HG03095 (cell line): ENCODE measurements at regions not wholly inside any gene's neighbourhood (a gene's known extent, or its start where the extent isn't known, plus 50 kb on each side); places are given as distances from the start of the nearest gene placed in this dataset.
"Not testable (repeated sequence)": the region's sequence is repeated elsewhere in the genome, so short reads cannot be mapped to it uniquely, and the experiment has no call there.

ENCODE experiments used
- ATAC-seq: cut with Tn5 transposase; IDR thresholded peaks from one replicate; pipeline ENCODE4 v1.9.1; 2021; ENCODE audit warnings: moderate library complexity; ENCODE audit not compliant: unreplicated experiment

GRCh38 chr5:13354611-13355010 lies 589.9 kb downstream of the DNAH5 start:
- no peak for ATAC-seq

DNA sequence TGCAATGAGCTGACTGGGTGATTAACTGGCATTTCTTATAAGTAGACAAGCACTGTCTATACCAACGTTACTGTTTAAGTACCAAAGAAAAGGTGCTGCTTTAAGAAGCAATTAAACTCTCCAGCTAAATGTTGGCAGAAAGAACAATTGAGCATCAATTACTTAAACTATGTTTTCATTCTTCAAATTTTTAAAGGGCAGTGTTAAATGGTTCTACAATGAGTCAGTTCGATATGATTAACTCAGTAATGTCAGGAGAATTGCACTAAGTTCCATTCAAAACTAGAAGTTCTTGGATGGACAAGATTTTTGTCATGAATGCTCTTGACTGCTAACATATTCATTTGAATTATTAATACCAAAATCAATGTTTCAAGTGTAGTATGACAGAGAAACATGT lies 593.7 kb downstream of the DNAH5 start:
- no peak for ATAC-seq

GRCh38 chr5:13348568-13348967 lies 595.9 kb downstream of the DNAH5 start:
- no peak for ATAC-seq

DNA sequence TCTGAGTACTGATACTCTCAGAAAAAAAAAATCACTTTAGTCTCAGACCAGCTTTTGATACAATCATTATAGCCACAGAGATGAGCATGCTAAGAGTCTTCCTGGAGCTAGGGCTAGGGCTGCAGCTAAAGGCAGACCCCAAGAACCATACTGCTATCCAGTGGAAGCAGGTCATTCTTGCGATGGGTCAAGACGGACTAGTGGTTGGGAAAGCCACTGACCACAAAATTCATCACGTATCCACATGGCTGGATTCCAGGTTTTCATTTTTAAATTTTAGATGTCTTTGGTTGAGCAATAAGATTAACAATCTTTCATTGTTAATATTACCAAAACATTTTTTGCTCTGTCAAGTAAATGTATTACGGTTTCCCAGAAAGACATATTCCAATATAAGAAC lies 598.1 kb downstream of the DNAH5 start:
- no peak for ATAC-seq

- no peak for ATAC-seq
These were observed 605.4 kb downstream of the DNAH5 start for GRCh38 chr5:13339093-13339492.

GRCh38 chr5:13335026-13335425 lies 609.5 kb downstream of the DNAH5 start:
- not testable (repeated sequence) for ATAC-seq

- no peak for ATAC-seq
These were observed 612.9 kb downstream of the DNAH5 start for GRCh38 chr5:13331585-13331984.

DNA sequence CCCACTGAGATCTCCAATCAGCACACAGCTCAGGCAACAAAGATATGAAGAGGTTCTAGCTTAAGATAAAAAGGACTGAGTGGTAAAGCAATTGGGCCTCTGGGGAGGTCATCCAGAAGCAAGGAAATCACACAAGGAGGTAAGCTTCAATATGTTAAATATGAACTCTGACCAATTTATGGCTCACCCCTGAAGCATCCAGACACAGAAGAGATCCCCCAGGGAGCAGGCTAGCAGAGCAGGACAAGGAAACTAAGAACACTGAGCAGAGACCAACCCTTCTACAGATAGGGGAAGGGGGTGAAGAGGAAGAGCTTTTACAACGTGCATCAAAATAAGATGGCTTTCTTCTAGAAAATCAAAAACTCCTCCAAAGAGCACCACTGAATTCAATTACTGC lies 616.2 kb downstream of the DNAH5 start:
- no peak for ATAC-seq

GRCh38 chr5:13325765-13326164 lies 618.7 kb downstream of the DNAH5 start:
- ATAC-seq, result no peak

DNA sequence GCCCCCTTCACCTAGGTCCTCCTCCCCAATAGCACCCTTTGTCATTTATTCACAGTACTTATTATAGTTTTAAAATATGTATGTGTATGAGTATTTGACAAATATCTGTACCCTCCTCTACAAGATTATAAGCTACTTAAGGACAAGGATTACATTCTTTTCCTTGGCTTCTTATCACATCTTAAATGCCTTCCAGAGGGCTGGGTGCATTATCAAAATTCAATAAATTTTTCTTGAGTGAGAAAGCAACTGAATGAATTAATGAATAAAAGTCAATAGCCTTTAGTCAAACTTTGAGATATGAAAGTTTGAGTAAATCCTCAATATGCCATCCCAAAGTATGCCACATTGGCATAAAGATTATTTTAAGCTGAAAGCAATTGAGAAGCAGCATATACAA lies 621.7 kb downstream of the DNAH5 start:
- no peak for ATAC-seq

- no peak for ATAC-seq
These were observed 626.8 kb downstream of the DNAH5 start for GRCh38 chr5:13317654-13318053.

DNA sequence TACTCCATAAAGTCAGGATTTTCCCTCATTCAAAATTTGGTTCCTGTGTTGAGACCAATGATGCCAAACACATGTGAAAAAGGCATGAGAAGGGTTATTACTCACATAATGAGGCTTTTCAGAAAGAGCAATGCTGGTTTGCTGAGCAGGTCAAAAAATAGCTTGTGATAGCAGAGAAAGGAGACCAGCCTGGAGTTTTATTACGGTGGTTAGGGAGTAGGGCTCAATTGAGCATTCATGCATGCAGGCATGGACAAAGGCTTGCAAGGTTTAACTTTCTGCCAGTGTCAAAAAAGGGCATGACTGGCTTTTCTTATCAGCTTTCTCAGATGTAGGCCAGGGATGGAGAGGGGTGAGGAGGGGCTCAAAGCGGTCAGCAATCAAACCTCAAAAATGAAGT lies 628.3 kb downstream of the DNAH5 start:
- no peak for ATAC-seq

GRCh38 chr5:13307480-13307879 lies 637.0 kb downstream of the DNAH5 start:
- no peak for ATAC-seq

DNA sequence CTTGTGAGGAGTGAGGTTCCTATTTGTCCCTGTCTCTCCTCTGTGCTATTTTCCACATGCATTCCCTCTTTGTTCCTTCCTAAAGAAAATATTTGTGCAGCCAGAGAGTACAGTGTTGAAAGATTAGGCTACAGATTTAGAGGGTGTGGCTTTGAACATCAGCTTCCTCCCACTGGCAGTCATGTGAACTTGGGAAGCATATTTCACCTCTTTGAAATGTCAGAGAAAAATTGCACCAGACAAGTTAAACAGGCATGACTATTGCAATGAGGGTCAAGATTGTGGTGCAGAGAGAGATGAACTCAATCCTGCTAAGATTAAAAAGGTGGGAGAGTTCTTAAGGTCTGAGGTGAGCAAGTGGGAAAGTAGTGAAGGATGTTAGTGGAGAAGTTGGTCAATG lies 641.0 kb downstream of the DNAH5 start:
- ATAC-seq, result no peak

- ATAC-seq, result no peak
These were observed 665.7 kb downstream of the DNAH5 start for GRCh38 chr5:13278811-13279210.

GRCh38 chr5:13278148-13278547 lies 666.3 kb downstream of the DNAH5 start:
- ATAC-seq, result no peak

GRCh38 chr5:13276156-13276555 lies 668.3 kb downstream of the DNAH5 start:
- ATAC-seq, result no peak

GRCh38 chr5:13263701-13264100 lies 680.8 kb downstream of the DNAH5 start:
- no peak for ATAC-seq

DNA sequence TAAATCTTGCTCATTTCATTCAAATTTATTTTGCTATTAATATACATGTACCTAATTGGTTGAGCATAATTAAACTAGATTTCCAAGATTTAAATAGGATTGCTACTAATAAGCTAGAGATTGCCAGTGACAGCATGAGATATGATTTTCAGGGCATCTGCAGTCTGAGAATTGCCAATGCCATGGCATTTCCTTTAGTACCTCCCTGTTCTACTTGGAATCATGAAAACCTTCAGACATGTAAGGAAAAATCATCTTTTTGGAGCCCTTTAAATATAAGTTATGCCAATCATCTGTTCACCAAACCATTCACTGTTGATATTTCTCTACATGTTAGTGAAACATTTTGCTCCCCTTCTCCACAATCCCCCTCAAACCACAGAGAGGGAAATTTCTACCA lies 691.4 kb downstream of the DNAH5 start:
- no peak for ATAC-seq

GRCh38 chr5:13252699-13253098 lies 691.8 kb downstream of the DNAH5 start:
- no peak for ATAC-seq

- ATAC-seq, result no peak
These were observed 692.7 kb downstream of the DNAH5 start for GRCh38 chr5:13251623-13252376.

- ATAC-seq, result no peak
These were observed 693.8 kb downstream of the DNAH5 start for GRCh38 chr5:13250464-13251291.
